Kidney epithelial cell (primary cell): ENCODE measurements at regions not wholly inside any gene's neighbourhood (a gene's known extent, or its start where the extent isn't known, plus 50 kb on each side); places are given as distances from the start of the nearest gene placed in this dataset.

Experiments used
- DNase-seq: peaks from one replicate; pipeline ENCODE4 v3.0.0-alpha.2; 2010; ENCODE audit warnings: low read depth
- H3K27me3 ChIP-seq: 2 replicates; pipeline ENCODE4 v1.6.0; 2011; ENCODE audit warnings: low read length; ENCODE audit not compliant: control insufficient read depth, insufficient read depth
- H3K36me3 ChIP-seq: 2 replicates; pipeline ENCODE4 v1.5.1; 2011; ENCODE audit warnings: low read length; ENCODE audit not compliant: control insufficient read depth, insufficient read depth
- H3K4me3 ChIP-seq: 2 replicates; pipeline ENCODE4 v1.5.1; 2011; ENCODE audit warnings: low read depth, mild to moderate bottlenecking, control low read depth, low read length
- TF ChIP-seq, protein P1 (sequence below): IDR thresholded peaks from 2 replicates; pipeline ENCODE4 v1.5.1; 2011; ENCODE audit warnings: mild to moderate bottlenecking, moderate library complexity, low read length, control low read depth, inconsistent platforms; ENCODE audit not compliant: insufficient read depth, poor library complexity, severe bottlenecking

GRCh38 chr4:180926277-180926676, 1316.9 kb upstream of the TENM3 start:
- Histone ChIP-seq H3K36me3 (no peaks in the 10 kb centered on the region), H3K4me3 (no peak overlapping the region), H3K27me3 (no peaks in the 10 kb centered on the region)
- TF ChIP-seq, protein P1, sequence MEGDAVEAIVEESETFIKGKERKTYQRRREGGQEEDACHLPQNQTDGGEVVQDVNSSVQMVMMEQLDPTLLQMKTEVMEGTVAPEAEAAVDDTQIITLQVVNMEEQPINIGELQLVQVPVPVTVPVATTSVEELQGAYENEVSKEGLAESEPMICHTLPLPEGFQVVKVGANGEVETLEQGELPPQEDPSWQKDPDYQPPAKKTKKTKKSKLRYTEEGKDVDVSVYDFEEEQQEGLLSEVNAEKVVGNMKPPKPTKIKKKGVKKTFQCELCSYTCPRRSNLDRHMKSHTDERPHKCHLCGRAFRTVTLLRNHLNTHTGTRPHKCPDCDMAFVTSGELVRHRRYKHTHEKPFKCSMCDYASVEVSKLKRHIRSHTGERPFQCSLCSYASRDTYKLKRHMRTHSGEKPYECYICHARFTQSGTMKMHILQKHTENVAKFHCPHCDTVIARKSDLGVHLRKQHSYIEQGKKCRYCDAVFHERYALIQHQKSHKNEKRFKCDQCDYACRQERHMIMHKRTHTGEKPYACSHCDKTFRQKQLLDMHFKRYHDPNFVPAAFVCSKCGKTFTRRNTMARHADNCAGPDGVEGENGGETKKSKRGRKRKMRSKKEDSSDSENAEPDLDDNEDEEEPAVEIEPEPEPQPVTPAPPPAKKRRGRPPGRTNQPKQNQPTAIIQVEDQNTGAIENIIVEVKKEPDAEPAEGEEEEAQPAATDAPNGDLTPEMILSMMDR: no peak
- no peak for DNase-seq

DNA sequence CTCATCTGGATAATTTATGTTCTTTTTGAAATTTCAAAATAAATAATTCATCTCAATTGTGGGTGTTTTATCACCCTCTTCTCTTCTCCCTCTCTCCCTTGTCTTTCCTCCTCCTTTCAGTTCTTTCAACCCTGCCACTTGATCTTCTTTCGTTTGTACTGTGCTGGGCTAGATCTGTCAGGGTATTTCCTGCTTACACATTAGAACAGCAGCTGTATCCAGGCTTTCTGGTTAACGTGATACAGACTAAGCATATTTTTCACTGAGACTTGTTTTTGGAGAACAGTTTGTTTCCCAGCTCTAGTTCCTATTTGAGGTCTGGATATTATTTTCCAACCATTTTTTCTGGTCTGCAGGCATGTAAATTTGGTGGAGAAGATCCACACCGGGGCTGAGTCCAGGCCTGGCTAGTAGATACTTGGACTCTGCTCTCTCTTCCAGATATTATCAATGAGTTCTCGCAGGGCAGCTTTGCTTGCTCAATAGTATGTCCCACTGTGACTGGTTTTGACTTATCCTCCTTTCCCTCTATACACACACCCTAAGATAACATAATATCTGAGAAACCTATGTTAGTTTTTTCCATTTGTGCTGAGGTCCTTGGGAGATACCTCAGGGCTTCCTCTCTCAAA, 1310.7 kb upstream of the TENM3 start:
- no peaks in the 10 kb centered on the region for H3K27me3 ChIP-seq
- H3K4me3 ChIP-seq: no peak overlapping the region
- H3K36me3 ChIP-seq: no peaks in the 10 kb centered on the region
- TF ChIP-seq, protein P1: no peak
- DNase-seq: no peak

DNA sequence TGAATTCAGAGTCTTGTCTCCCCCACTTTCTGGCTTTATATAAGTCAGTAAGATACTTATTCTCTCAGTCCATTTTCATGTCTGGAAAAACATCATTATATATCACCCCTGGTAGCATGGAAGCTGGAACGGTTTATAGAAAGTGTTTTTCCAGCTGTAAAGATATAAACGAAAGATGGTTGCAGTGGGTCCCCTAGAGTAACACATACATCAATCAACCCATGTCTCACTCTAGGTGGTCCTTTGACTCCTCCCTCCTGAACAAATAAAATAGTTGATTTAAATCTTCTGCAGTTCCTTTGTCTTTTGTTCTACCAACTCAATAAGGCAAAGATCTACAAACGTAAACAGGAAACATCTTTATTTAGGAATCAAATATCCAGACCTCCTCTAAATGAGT, 1306.1 kb upstream of the TENM3 start:
- H3K27me3 ChIP-seq: no peaks in the 10 kb centered on the region
- no peak overlapping the region for H3K4me3 ChIP-seq
- TF ChIP-seq, protein P1: no peak
- H3K36me3 ChIP-seq: no peaks in the 10 kb centered on the region
- DNase-seq: no peak

DNA sequence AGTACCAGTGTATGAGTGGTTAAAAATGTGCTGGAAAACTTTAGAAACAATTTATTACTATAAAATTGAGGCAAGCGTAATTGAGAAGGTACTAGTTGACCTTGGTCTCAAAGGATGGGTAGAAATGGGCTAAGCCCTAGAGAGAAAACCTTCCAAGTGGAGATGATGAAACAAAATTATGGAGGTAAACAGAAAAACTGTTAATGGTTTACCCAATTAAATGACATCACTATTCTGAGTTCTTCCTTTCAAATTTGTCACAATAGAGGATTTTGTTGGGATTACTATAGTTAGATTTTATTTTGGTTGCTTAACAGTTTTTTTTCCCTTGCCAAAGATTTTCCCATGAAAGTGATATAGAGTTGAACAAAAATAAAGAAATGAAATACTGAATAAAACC, 1302.5 kb upstream of the TENM3 start:
- Histone ChIP-seq H3K27me3 (no peaks in the 10 kb centered on the region), H3K4me3 (no peak overlapping the region), H3K36me3 (no peaks in the 10 kb centered on the region)
- DNase-seq: no peak
- TF ChIP-seq, protein P1: no peak

DNA sequence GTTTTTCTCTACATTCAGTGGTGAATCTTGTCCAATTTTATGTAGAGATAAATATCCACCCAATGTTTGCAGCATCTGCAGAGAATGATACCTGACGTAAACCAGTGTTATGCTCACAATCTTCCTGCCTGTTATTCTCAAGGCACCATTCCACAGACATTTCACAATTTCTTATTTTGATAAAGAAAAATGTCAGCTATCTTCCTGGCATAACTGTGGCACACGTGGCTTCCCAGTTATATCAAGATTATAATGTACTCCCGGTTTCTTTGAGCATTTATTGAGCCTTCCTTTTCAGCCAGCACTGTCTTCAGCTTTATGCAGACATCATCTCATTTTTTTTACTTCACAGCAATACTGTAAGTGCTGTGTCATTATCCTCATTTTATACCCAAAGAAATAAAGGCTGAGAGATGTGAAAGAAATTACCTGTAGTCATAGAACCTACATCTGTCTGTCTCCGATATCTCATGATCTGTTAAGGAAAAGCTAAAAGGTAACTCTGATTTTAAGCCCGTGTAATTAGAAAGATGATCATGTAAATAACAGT, 1300.8 kb upstream of the TENM3 start:
- H3K27me3 ChIP-seq: no peaks in the 10 kb centered on the region
- TF ChIP-seq, protein P1: no peak
- H3K36me3 ChIP-seq: no peaks in the 10 kb centered on the region
- H3K4me3 ChIP-seq: no peak overlapping the region
- DNase-seq: no peak

- no peak for DNase-seq
- Histone ChIP-seq H3K4me3 (no peak overlapping the region), H3K36me3 (no peaks in the 10 kb centered on the region), H3K27me3 (no peaks in the 10 kb centered on the region)
- TF ChIP-seq, protein P1: no peak
Measured at GRCh38 chr4:180946188-180946587, 1297.0 kb upstream of the TENM3 start.
